Omental fat pad (tissue), 3 donors: ENCODE measurements at regions not wholly inside any gene's neighbourhood (a gene's known extent, or its start where the extent isn't known, plus 50 kb on each side); places are given as distances from the start of the nearest gene placed in this dataset.

Source experiments
- ATAC-seq: fragments of 150-250 bp; one replicate; pipeline ENCODE4 v1.9.1; 2016; ENCODE audit warnings: mild to moderate bottlenecking, moderate library complexity; ENCODE audit not compliant: low FRiP score
- DNase-seq: peaks from one replicate; pipeline ENCODE4 v3.0.0-alpha.2; 2019; ENCODE audit warnings: low spot score
- CTCF ChIP-seq, 3 donors: fragments of 450-650 bp; IDR thresholded peaks; one replicate each; pipeline ENCODE4 v1.5.1; 2016 to 2017; ENCODE audit warnings: antibody characterized with exemption in 3 of 3, mild to moderate bottlenecking in 3 of 3, moderate library complexity in 2 of 3

- DNase-seq (no peak), ATAC-seq (no peak)
- TF ChIP-seq CTCF (IDR thresholded peaks at IDR 0.05): no peak
Observed at GRCh38 chr21:27292783-27293182, 325.9 kb upstream of the ADAMTS5 start.

GRCh38 chr21:27292229-27292628 lies 325.3 kb upstream of the ADAMTS5 start:
- ATAC-seq: no peak
- TF ChIP-seq CTCF (IDR thresholded peaks at IDR 0.05): no peak
- no peak for DNase-seq

- ATAC-seq: no peak
- no peak for TF ChIP-seq CTCF (IDR thresholded peaks at IDR 0.05)
- no peak for DNase-seq
Observed at GRCh38 chr21:27291006-27291405, 324.1 kb upstream of the ADAMTS5 start.

GRCh38 chr21:27290028-27290427 lies 323.1 kb upstream of the ADAMTS5 start:
- DNase-seq: no peak
- TF ChIP-seq CTCF (IDR thresholded peaks at IDR 0.05): no peak
- ATAC-seq: no peak

- DNase-seq (no peak), ATAC-seq (no peak)
- no peak for TF ChIP-seq CTCF (IDR thresholded peaks at IDR 0.05)
Observed at GRCh38 chr21:27286760-27287159, 319.9 kb upstream of the ADAMTS5 start.

GRCh38 chr21:27277110-27277509 lies 310.2 kb upstream of the ADAMTS5 start:
- DNase-seq: no peak
- ATAC-seq: peak; percentile 77
- no peak for TF ChIP-seq CTCF (IDR thresholded peaks at IDR 0.05)

GRCh38 chr21:27275294-27275927 lies 308.5 kb upstream of the ADAMTS5 start:
- ATAC-seq: peak; percentile 59
- no peak for DNase-seq
- no peak for TF ChIP-seq CTCF (IDR thresholded peaks at IDR 0.05)
